Central memory CD8-positive, alpha-beta T cell (primary cell): ENCODE measurements at regions not wholly inside any gene's neighbourhood (a gene's known extent, or its start where the extent isn't known, plus 50 kb on each side); places are given as distances from the start of the nearest gene placed in this dataset.
"Not testable (repeated sequence)": the region's sequence is repeated elsewhere in the genome, so short reads cannot be mapped to it uniquely, and the experiment has no call there.

Experiments
- ATAC-seq: fragments of 150-1000 bp; cut with Tn5 transposase; replicated peaks from 2 replicates; pipeline ENCODE4 v1.10.0; 2022; ENCODE audit warnings: mild to moderate bottlenecking, moderate FRiP score, moderate number of reproducible peaks; ENCODE audit not compliant: poor library complexity, severe bottlenecking; ENCODE audit errors: extremely low read depth
- DNase-seq, 2 donors: peaks; one replicate each; pipeline ENCODE4 v3.0.0; 2021; ENCODE audit warnings: low spot score in 2 of 2
- H3K27ac Mint-ChIP-seq: one replicate; pipeline ENCODE4 v1.8.0; 2022; ENCODE audit warnings: low read depth, mild to moderate bottlenecking, moderate library complexity, mixed read lengths
- H3K27me3 Mint-ChIP-seq: one replicate; pipeline ENCODE4 v1.8.0; 2022; ENCODE audit warnings: mixed read lengths
- H3K36me3 Mint-ChIP-seq: one replicate; pipeline ENCODE4 v1.8.0; 2022; ENCODE audit warnings: mild to moderate bottlenecking, moderate library complexity, mixed read lengths; ENCODE audit not compliant: insufficient read depth
- H3K4me1 Mint-ChIP-seq: one replicate; pipeline ENCODE4 v1.8.0; 2022; ENCODE audit warnings: mixed read lengths
- H3K4me3 Mint-ChIP-seq: one replicate; pipeline ENCODE4 v1.8.0; 2022; ENCODE audit warnings: mild to moderate bottlenecking, moderate library complexity, mixed read lengths
- H3K9me3 Mint-ChIP-seq: one replicate; pipeline ENCODE4 v1.8.0; 2022; ENCODE audit warnings: mixed read lengths

GRCh38 chr7:109503421-109503820, 933.7 kb downstream of the DNAJB9 start:
- no peak for ATAC-seq
- DNase-seq: no peak
- no peak overlapping the region for H3K4me3 Mint-ChIP-seq
- no peaks in the 10 kb centered on the region for H3K4me1 Mint-ChIP-seq
- no peaks in the 10 kb centered on the region for H3K36me3 Mint-ChIP-seq
- peaks cover 16% of the 10 kb centered on the region for H3K9me3 Mint-ChIP-seq
- no peaks in the 10 kb centered on the region for H3K27me3 Mint-ChIP-seq
- H3K27ac Mint-ChIP-seq: no peak overlapping the region

- Mint-ChIP-seq H3K27me3 (no peaks in the 10 kb centered on the region), H3K9me3 (peaks cover 6% of the 10 kb centered on the region), H3K27ac (no peak overlapping the region), H3K36me3 (no peaks in the 10 kb centered on the region), H3K4me3 (no peak overlapping the region), H3K4me1 (no peaks in the 10 kb centered on the region)
- no peak for DNase-seq
- ATAC-seq: no peak
Observed at GRCh38 chr7:109522585-109522984, 952.9 kb downstream of the DNAJB9 start.

GRCh38 chr7:109527833-109528232, 958.2 kb downstream of the DNAJB9 start:
- Mint-ChIP-seq H3K4me1 (no peaks in the 10 kb centered on the region), H3K27me3 (no peaks in the 10 kb centered on the region), H3K36me3 (no peaks in the 10 kb centered on the region), H3K9me3 (peaks cover 6% of the 10 kb centered on the region), H3K4me3 (no peak overlapping the region), H3K27ac (no peak overlapping the region)
- no peak for DNase-seq
- ATAC-seq: no peak

GRCh38 chr7:109529712-109530111, 960.0 kb downstream of the DNAJB9 start:
- H3K9me3 Mint-ChIP-seq: peaks cover 16% of the 10 kb centered on the region
- no peak overlapping the region for H3K27ac Mint-ChIP-seq
- H3K4me1 Mint-ChIP-seq: no peaks in the 10 kb centered on the region
- H3K36me3 Mint-ChIP-seq: no peaks in the 10 kb centered on the region
- H3K4me3 Mint-ChIP-seq: no peak overlapping the region
- DNase-seq (no peak), ATAC-seq (no peak)
- H3K27me3 Mint-ChIP-seq: no peaks in the 10 kb centered on the region

- H3K27ac Mint-ChIP-seq: no peak overlapping the region
- DNase-seq: no peak
- no peak for ATAC-seq
- H3K36me3 Mint-ChIP-seq: no peaks in the 10 kb centered on the region
- H3K27me3 Mint-ChIP-seq: no peaks in the 10 kb centered on the region
- no peaks in the 10 kb centered on the region for H3K4me1 Mint-ChIP-seq
- H3K4me3 Mint-ChIP-seq: no peak overlapping the region
- H3K9me3 Mint-ChIP-seq: peaks cover 20% of the 10 kb centered on the region
Observed at GRCh38 chr7:109532262-109532992, 962.8 kb downstream of the DNAJB9 start.

GRCh38 chr7:109545686-109546085, 976.0 kb downstream of the DNAJB9 start:
- H3K4me1 Mint-ChIP-seq: no peaks in the 10 kb centered on the region
- DNase-seq: no peak
- H3K4me3 Mint-ChIP-seq: no peak overlapping the region
- peaks cover 20% of the 10 kb centered on the region for H3K9me3 Mint-ChIP-seq
- no peaks in the 10 kb centered on the region for H3K36me3 Mint-ChIP-seq
- ATAC-seq: no peak
- H3K27ac Mint-ChIP-seq: no peak overlapping the region
- no peaks in the 10 kb centered on the region for H3K27me3 Mint-ChIP-seq

- Mint-ChIP-seq H3K36me3 (no peaks in the 10 kb centered on the region), H3K4me1 (no peaks in the 10 kb centered on the region), H3K27ac (no peak overlapping the region), H3K4me3 (no peak overlapping the region), H3K9me3 (peaks cover 42% of the 10 kb centered on the region), H3K27me3 (no peaks in the 10 kb centered on the region)
- ATAC-seq (no peak), DNase-seq (no peak)
Observed at GRCh38 chr7:109549471-109550193, 980.0 kb downstream of the DNAJB9 start.

GRCh38 chr7:109552017-109552416, 982.3 kb downstream of the DNAJB9 start:
- Mint-ChIP-seq H3K4me3 (no peak overlapping the region), H3K27me3 (no peaks in the 10 kb centered on the region), H3K4me1 (no peaks in the 10 kb centered on the region), H3K27ac (no peak overlapping the region), H3K9me3 (peaks cover 47% of the 10 kb centered on the region), H3K36me3 (no peaks in the 10 kb centered on the region)
- no peak for DNase-seq
- ATAC-seq: no peak

- H3K27ac Mint-ChIP-seq: no peak overlapping the region
- H3K9me3 Mint-ChIP-seq: peaks cover 19% of the 10 kb centered on the region
- no peaks in the 10 kb centered on the region for H3K36me3 Mint-ChIP-seq
- H3K4me1 Mint-ChIP-seq: no peaks in the 10 kb centered on the region
- ATAC-seq (no peak), DNase-seq (no peak)
- H3K27me3 Mint-ChIP-seq: no peaks in the 10 kb centered on the region
- no peak overlapping the region for H3K4me3 Mint-ChIP-seq
Observed at GRCh38 chr7:109577265-109577664, 1007.6 kb downstream of the DNAJB9 start.

- Mint-ChIP-seq H3K27me3 (no peaks in the 10 kb centered on the region), H3K9me3 (peaks cover 13% of the 10 kb centered on the region), H3K4me3 (no peak overlapping the region), H3K27ac (no peak overlapping the region), H3K36me3 (no peaks in the 10 kb centered on the region), H3K4me1 (no peaks in the 10 kb centered on the region)
- ATAC-seq (no peak), DNase-seq (no peak)
Observed at GRCh38 chr7:109579901-109580300, 1010.2 kb downstream of the DNAJB9 start.

GRCh38 chr7:109582211-109582610, 1012.5 kb downstream of the DNAJB9 start:
- Mint-ChIP-seq H3K4me3 (no peak overlapping the region), H3K27ac (no peak overlapping the region), H3K9me3 (peaks cover 21% of the 10 kb centered on the region), H3K4me1 (no peaks in the 10 kb centered on the region), H3K27me3 (no peaks in the 10 kb centered on the region), H3K36me3 (no peaks in the 10 kb centered on the region)
- DNase-seq (no peak), ATAC-seq (no peak)

GRCh38 chr7:109596948-109597347, 1027.3 kb downstream of the DNAJB9 start:
- not testable (repeated sequence) for H3K27ac Mint-ChIP-seq, H3K36me3 Mint-ChIP-seq, ATAC-seq, H3K4me3 Mint-ChIP-seq, H3K4me1 Mint-ChIP-seq, DNase-seq, H3K27me3 Mint-ChIP-seq
- H3K9me3 Mint-ChIP-seq: peaks cover 19% of the 10 kb centered on the region

- no peak for ATAC-seq
- Mint-ChIP-seq H3K4me1 (no peaks in the 10 kb centered on the region), H3K27me3 (no peaks in the 10 kb centered on the region), H3K36me3 (no peaks in the 10 kb centered on the region), H3K27ac (no peak overlapping the region), H3K4me3 (no peak overlapping the region), H3K9me3 (peaks cover 17% of the 10 kb centered on the region)
- DNase-seq: no peak
Observed at GRCh38 chr7:109611656-109612055, 1042.0 kb downstream of the DNAJB9 start.
